GM10266 (cell line): ENCODE measurements at regions not wholly inside any gene's neighbourhood (a gene's known extent, or its start where the extent isn't known, plus 50 kb on each side); places are given as distances from the start of the nearest gene placed in this dataset.

Experiments
- DNase-seq: peaks from one replicate; pipeline ENCODE4 v3.0.0; 2012; ENCODE audit errors: extremely low spot score
- TF ChIP-seq, protein P1 (sequence below): IDR thresholded peaks from 2 replicates; pipeline ENCODE4 v1.5.1; 2012; ENCODE audit warnings: mild to moderate bottlenecking, low read depth; ENCODE audit not compliant: control insufficient read depth, insufficient read depth; ENCODE audit errors: missing control alignments

GRCh38 chr2:107760620-107761364, 65.9 kb upstream of the RGPD4 start:
- TF ChIP-seq, protein P1, sequence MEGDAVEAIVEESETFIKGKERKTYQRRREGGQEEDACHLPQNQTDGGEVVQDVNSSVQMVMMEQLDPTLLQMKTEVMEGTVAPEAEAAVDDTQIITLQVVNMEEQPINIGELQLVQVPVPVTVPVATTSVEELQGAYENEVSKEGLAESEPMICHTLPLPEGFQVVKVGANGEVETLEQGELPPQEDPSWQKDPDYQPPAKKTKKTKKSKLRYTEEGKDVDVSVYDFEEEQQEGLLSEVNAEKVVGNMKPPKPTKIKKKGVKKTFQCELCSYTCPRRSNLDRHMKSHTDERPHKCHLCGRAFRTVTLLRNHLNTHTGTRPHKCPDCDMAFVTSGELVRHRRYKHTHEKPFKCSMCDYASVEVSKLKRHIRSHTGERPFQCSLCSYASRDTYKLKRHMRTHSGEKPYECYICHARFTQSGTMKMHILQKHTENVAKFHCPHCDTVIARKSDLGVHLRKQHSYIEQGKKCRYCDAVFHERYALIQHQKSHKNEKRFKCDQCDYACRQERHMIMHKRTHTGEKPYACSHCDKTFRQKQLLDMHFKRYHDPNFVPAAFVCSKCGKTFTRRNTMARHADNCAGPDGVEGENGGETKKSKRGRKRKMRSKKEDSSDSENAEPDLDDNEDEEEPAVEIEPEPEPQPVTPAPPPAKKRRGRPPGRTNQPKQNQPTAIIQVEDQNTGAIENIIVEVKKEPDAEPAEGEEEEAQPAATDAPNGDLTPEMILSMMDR = no peak
- DNase-seq = no peak

GRCh38 chr2:107772353-107772752, 54.3 kb upstream of the RGPD4 start:
- DNase-seq = no peak
- TF ChIP-seq, protein P1 = no peak

- TF ChIP-seq, protein P1 = no peak
- no peak for DNase-seq
Measured at GRCh38 chr2:107775211-107775610, 51.5 kb upstream of the RGPD4 start.

- no peak for DNase-seq
- TF ChIP-seq, protein P1 = no peak
Measured at GRCh38 chr2:107775791-107776190, 50.9 kb upstream of the RGPD4 start.

DNA sequence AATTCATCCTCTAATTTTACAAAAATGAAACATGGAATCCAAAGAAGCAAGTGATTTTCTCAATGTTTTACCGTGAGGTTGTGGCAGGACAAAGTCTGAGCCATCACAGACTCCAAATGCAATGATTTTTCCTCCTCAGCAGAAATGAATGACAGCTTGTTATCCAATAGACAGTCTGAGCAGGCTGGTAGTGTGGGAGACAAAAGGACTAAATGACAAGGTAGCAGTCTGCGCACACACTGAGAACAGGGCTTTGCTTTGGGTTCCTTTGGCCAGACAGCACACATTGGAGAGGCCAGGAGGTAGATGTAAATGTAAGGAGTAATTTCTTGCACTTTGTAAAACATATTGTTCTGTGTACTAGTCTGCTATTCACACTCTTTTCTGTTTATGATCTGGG, 50.3 kb upstream of the RGPD4 start:
- DNase-seq = no peak
- TF ChIP-seq, protein P1 = no peak
